ENCODE measurements at regions not wholly inside any gene's neighbourhood (a gene's known extent, or its start where the extent isn't known, plus 50 kb on each side); places are given as distances from the start of the nearest gene placed in this dataset.

DNA sequence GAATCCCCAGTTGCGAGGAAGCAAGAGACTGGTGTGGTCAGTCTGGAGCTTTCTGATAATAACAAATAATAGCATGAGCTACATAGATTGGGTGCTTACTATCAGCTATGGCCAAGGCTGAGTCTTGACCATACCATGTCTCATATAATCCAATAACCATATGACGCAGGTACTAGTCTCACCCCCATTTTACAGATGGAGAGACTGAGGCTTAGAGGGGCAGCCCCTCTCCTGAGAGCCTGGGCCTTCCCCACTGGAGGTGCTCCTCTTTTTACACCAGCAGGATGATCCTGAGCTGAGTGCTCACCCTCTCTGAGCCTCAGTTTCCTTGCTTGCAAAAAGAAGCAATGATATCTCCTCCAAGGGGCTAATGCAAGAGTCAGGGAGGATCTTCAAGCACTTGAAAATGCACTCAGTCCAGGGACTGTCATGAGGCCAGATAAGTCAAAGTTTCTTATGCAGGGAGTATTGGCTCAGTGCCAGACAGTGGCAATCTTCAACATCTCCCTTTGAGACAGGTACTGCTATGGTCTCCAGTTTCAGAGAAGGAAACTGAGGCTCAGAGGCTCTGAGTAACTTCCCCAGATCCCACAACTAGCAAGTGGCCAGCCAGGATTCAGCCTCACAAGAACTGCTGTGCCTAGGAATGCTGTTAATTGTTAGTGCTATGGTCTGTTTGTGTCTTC, 149.7 kb downstream of the TFCP2L1 start:
- DNase-seq (ENCODE audit: low read depth in 1 of 2, low spot score in 1 of 2) = no peak
- H3K4me3 ChIP-seq = no peak overlapping the region
- no peaks in the 10 kb centered on the region for H3K27me3 ChIP-seq
- TF ChIP-seq, protein P1, sequence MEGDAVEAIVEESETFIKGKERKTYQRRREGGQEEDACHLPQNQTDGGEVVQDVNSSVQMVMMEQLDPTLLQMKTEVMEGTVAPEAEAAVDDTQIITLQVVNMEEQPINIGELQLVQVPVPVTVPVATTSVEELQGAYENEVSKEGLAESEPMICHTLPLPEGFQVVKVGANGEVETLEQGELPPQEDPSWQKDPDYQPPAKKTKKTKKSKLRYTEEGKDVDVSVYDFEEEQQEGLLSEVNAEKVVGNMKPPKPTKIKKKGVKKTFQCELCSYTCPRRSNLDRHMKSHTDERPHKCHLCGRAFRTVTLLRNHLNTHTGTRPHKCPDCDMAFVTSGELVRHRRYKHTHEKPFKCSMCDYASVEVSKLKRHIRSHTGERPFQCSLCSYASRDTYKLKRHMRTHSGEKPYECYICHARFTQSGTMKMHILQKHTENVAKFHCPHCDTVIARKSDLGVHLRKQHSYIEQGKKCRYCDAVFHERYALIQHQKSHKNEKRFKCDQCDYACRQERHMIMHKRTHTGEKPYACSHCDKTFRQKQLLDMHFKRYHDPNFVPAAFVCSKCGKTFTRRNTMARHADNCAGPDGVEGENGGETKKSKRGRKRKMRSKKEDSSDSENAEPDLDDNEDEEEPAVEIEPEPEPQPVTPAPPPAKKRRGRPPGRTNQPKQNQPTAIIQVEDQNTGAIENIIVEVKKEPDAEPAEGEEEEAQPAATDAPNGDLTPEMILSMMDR (IDR thresholded peaks at IDR 0.05; ENCODE audit: low read depth, low read length) = no peak
- H3K36me3 ChIP-seq = no peaks in the 10 kb centered on the region
- no peaks in the 10 kb centered on the region for H3K9me3 ChIP-seq (ENCODE audit: low read depth)
- no peaks in the 10 kb centered on the region for H3K4me1 ChIP-seq (ENCODE audit: low read depth)
- H3K27ac ChIP-seq = no peak overlapping the region

DNA sequence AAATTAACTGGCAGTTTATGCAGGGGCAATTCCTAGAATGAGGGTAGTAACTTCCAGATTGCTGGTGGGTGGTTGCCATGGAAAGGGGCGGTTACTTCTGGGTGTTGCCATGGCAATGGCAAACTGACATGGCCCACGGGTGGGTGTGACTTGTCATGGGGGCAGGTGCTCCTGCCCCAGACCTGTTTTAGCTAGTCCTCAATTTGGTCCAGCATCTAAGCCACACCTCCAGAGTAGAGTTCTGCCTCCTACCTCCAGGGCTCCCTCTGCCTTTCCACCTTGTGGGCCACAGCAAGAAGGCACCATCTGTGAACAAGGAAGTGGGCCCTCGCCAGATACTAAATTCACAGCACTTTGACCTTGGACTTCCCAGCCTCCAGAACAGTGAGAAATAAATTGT, 148.7 kb downstream of the TFCP2L1 start:
- Histone ChIP-seq H3K4me3 (no peak overlapping the region), H3K36me3 (no peaks in the 10 kb centered on the region), H3K4me1 (ENCODE audit: low read depth) (no peaks in the 10 kb centered on the region), H3K9me3 (ENCODE audit: low read depth) (no peaks in the 10 kb centered on the region), H3K27ac (no peak overlapping the region), H3K27me3 (no peaks in the 10 kb centered on the region)
- DNase-seq (ENCODE audit: low read depth in 1 of 2, low spot score in 1 of 2) = no peak
- TF ChIP-seq, protein P1 (IDR thresholded peaks at IDR 0.05; ENCODE audit: low read depth, low read length) = no peak

DNA sequence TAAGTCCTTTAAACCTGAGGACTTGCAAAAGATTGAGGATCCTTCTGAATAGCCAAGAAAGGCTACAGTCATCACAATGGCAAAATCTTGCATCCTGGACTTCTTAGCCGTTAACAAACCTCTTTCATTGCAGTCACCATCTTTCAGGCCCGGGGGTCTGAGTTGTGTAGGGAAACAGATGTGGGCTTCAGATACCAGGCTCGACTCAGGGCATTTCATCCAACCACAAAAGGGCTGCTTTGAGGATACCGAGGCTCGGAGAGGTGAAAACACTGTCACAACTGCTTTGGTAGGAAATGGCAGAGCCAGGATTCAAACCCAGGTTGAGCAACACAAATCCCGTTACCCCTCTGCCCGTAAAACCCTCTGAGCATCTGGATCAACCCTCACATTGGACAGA, 147.4 kb downstream of the TFCP2L1 start:
- TF ChIP-seq, protein P1 (IDR thresholded peaks at IDR 0.05; ENCODE audit: low read depth, low read length) = no peak
- Histone ChIP-seq H3K4me3 (no peak overlapping the region), H3K27me3 (no peaks in the 10 kb centered on the region), H3K4me1 (ENCODE audit: low read depth) (no peaks in the 10 kb centered on the region), H3K36me3 (no peaks in the 10 kb centered on the region), H3K27ac (no peak overlapping the region), H3K9me3 (ENCODE audit: low read depth) (no peaks in the 10 kb centered on the region)
- no peak for DNase-seq (ENCODE audit: low read depth in 1 of 2, low spot score in 1 of 2)

DNA sequence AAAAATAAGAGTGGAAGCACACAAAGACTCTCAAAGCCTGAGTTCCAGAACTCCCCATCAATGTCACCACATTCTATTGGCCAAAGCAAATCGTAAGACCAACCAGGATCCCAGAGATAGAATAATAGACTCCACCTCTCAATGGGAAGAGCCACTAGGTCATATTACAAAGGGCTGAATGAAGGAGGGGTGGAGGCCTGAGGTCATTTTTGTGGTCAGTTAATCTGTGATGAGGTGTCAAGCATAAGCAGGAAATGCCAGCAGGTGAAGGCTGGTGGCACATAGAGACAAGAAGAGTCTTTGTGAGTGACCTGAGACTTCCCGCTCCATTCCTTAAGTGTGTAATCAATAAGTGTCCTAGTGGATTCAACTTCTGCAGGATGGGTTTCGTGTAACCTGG, 144.3 kb downstream of the TFCP2L1 start:
- H3K4me1 ChIP-seq (ENCODE audit: low read depth) = no peaks in the 10 kb centered on the region
- TF ChIP-seq, protein P1 (IDR thresholded peaks at IDR 0.05; ENCODE audit: low read depth, low read length) = no peak
- no peak overlapping the region for H3K27ac ChIP-seq
- H3K36me3 ChIP-seq = no peaks in the 10 kb centered on the region
- DNase-seq (ENCODE audit: low read depth in 1 of 2, low spot score in 1 of 2) = no peak
- H3K27me3 ChIP-seq = no peaks in the 10 kb centered on the region
- no peaks in the 10 kb centered on the region for H3K9me3 ChIP-seq (ENCODE audit: low read depth)
- no peak overlapping the region for H3K4me3 ChIP-seq

DNA sequence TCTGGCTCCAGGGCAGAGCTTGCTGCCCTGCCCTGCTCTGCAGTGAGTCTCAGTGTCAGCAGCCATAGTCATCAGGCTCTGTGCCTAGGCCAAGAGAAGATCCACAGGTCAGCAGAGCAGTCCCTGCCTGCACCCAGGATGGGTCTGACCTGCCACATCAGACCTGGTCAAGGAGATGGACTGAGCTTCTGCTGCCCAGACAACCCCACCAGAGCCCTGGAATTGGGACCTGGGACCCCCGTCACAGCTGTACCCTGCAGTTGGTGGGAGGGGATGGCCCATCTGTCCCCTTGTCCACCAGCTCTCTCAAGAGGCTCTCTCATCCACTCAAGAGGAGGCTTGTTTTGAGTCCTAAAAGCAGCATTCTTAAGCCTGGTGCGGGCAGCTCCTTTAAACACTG, 142.6 kb downstream of the TFCP2L1 start:
- H3K27me3 ChIP-seq = no peaks in the 10 kb centered on the region
- no peak overlapping the region for H3K27ac ChIP-seq
- no peaks in the 10 kb centered on the region for H3K36me3 ChIP-seq
- TF ChIP-seq, protein P1 (IDR thresholded peaks at IDR 0.05; ENCODE audit: low read depth, low read length) = no peak
- no peak for DNase-seq (ENCODE audit: low read depth in 1 of 2, low spot score in 1 of 2)
- H3K4me3 ChIP-seq = no peak overlapping the region
- no peaks in the 10 kb centered on the region for H3K9me3 ChIP-seq (ENCODE audit: low read depth)
- H3K4me1 ChIP-seq (ENCODE audit: low read depth) = no peaks in the 10 kb centered on the region

All from cardiac muscle cell (in vitro differentiated cells and primary cell).